ENCODE measurements at regions not wholly inside any gene's neighbourhood (a gene's known extent, or its start where the extent isn't known, plus 50 kb on each side); places are given as distances from the start of the nearest gene placed in this dataset.

GRCh38 chr7:26036092-26036491 is 115.9 kb upstream of the NFE2L3 start:
- no peak for DNase-seq (ENCODE audit: low read depth in 2 of 2)

- no peak for DNase-seq (ENCODE audit: low read depth in 2 of 2)
Observed at GRCh38 chr7:26038201-26038990, 113.6 kb upstream of the NFE2L3 start.

- DNase-seq (ENCODE audit: low read depth in 2 of 2): no peak
Observed at GRCh38 chr7:26040085-26040484, 111.9 kb upstream of the NFE2L3 start.

- no peak for DNase-seq (ENCODE audit: low read depth in 2 of 2)
Observed at GRCh38 chr7:26042237-26042636, 109.8 kb upstream of the NFE2L3 start.

- DNase-seq (ENCODE audit: low read depth in 2 of 2): no peak
Observed at GRCh38 chr7:26043801-26044200, 108.2 kb upstream of the NFE2L3 start.

GRCh38 chr7:26044320-26044719 is 107.7 kb upstream of the NFE2L3 start:
- no peak for DNase-seq (ENCODE audit: low read depth in 2 of 2)

GRCh38 chr7:26046150-26046549 is 105.8 kb upstream of the NFE2L3 start:
- no peak for DNase-seq (ENCODE audit: low read depth in 2 of 2)

GRCh38 chr7:26046878-26047277 is 105.1 kb upstream of the NFE2L3 start:
- DNase-seq (ENCODE audit: low read depth in 2 of 2): no peak

GRCh38 chr7:26048663-26049062 is 103.3 kb upstream of the NFE2L3 start:
- no peak for DNase-seq (ENCODE audit: low read depth in 2 of 2)

- no peak for DNase-seq (ENCODE audit: low read depth in 2 of 2)
Observed at GRCh38 chr7:26049081-26049480, 102.9 kb upstream of the NFE2L3 start.

- DNase-seq (ENCODE audit: low read depth in 2 of 2): no peak
Observed at GRCh38 chr7:26051021-26051420, 101.0 kb upstream of the NFE2L3 start.

GRCh38 chr7:26052706-26053105 is 99.3 kb upstream of the NFE2L3 start:
- DNase-seq (ENCODE audit: low read depth in 2 of 2): no peak

GRCh38 chr7:26054386-26054785 is 97.6 kb upstream of the NFE2L3 start:
- DNase-seq (ENCODE audit: low read depth in 2 of 2): no peak

- no peak for DNase-seq (ENCODE audit: low read depth in 2 of 2)
Observed at GRCh38 chr7:26055241-26055640, 96.8 kb upstream of the NFE2L3 start.

- no peak for DNase-seq (ENCODE audit: low read depth in 2 of 2)
Observed at GRCh38 chr7:26060733-26061677, 91.0 kb upstream of the NFE2L3 start.

GRCh38 chr7:26061678-26062603 is 90.1 kb upstream of the NFE2L3 start:
- DNase-seq (ENCODE audit: low read depth in 2 of 2): peak; percentile 5 to 9

GRCh38 chr7:26065652-26066051 is 86.3 kb upstream of the NFE2L3 start:
- no peak for DNase-seq (ENCODE audit: low read depth in 2 of 2)

GRCh38 chr7:26066736-26067135 is 85.3 kb upstream of the NFE2L3 start:
- no peak for DNase-seq (ENCODE audit: low read depth in 2 of 2)

GRCh38 chr7:26070290-26070689 is 81.7 kb upstream of the NFE2L3 start:
- no peak for DNase-seq (ENCODE audit: low read depth in 2 of 2)

GRCh38 chr7:26071622-26072456 is 80.2 kb upstream of the NFE2L3 start:
- no peak for DNase-seq (ENCODE audit: low read depth in 2 of 2)

GRCh38 chr7:26073041-26073440 is 79.0 kb upstream of the NFE2L3 start:
- no peak for DNase-seq (ENCODE audit: low read depth in 2 of 2)

All from fibroblast of skin of left quadriceps (primary cell).